SU-DHL-6 (cell line): ENCODE measurements at regions not wholly inside any gene's neighbourhood (a gene's known extent, or its start where the extent isn't known, plus 50 kb on each side); places are given as distances from the start of the nearest gene placed in this dataset.

Source experiments
- CTCF ChIP-seq: fragments of 200-600 bp; sonication (generic); IDR thresholded peaks from one replicate; pipeline ENCODE4 v1.5.1; 2017; ENCODE audit warnings: antibody characterized with exemption, mild to moderate bottlenecking, low read length, moderate library complexity; ENCODE audit not compliant: insufficient read depth, poor library complexity, severe bottlenecking
- EZH2phosphoT487 ChIP-seq: fragments of 200-600 bp; sonication (generic), shearing (Covaris generic); conservative IDR thresholded peaks from 2 replicates; pipeline ENCODE4 v1.6.1; 2018; ENCODE audit warnings: mild to moderate bottlenecking, antibody characterized with exemption, low read length, moderate library complexity, mixed read lengths

GRCh38 chr6:112413780-112414179, 66.7 kb downstream of the RFPL4B start:
- TF ChIP-seq CTCF (no peak), EZH2phosphoT487 (no peak)
